ENCODE measurements at regions not wholly inside any gene's neighbourhood (a gene's known extent, or its start where the extent isn't known, plus 50 kb on each side); places are given as distances from the start of the nearest gene placed in this dataset.
A peak's percentile ranks its signal among the peaks of the same experiment; 100 is the strongest.

GRCh38 chr4:14650127-14650526 lies 352.2 kb upstream of the CPEB2 start:
- peaks cover 0 to 5% (median 0%) of the 10 kb centered on the region in 3 donors for H3K27me3 Mint-ChIP-seq
- no peak for ATAC-seq (ENCODE audit: low read depth in 2 of 2)

GRCh38 chr4:14652522-14652921 lies 349.8 kb upstream of the CPEB2 start:
- peaks cover 0 to 8% (median 0%) of the 10 kb centered on the region in 3 donors for H3K27me3 Mint-ChIP-seq
- H3K4me1 Mint-ChIP-seq: no peaks in the 10 kb centered on the region
- no peaks in the 10 kb centered on the region for H3K36me3 Mint-ChIP-seq
- H3K9me3 Mint-ChIP-seq: peaks cover 0 to 19% (median 10%) of the 10 kb centered on the region in 7 donors
- no peak overlapping the region for H3K27ac Mint-ChIP-seq
- no peak for DNase-seq
- ATAC-seq (ENCODE audit: low read depth in 2 of 2): no peak
- no peak overlapping the region for H3K4me3 Mint-ChIP-seq

More at GRCh38 chr4:14650127-14650526, 352.2 kb upstream of the CPEB2 start:
- Mint-ChIP-seq H3K9me3 (peaks cover 0 to 16% (median 6%) of the 10 kb centered on the region in 7 donors), H3K4me1 (no peaks in the 10 kb centered on the region), H3K36me3 (no peaks in the 10 kb centered on the region), H3K4me3 (no peak overlapping the region), H3K27ac (no peak overlapping the region)
- no peak for DNase-seq

DNA sequence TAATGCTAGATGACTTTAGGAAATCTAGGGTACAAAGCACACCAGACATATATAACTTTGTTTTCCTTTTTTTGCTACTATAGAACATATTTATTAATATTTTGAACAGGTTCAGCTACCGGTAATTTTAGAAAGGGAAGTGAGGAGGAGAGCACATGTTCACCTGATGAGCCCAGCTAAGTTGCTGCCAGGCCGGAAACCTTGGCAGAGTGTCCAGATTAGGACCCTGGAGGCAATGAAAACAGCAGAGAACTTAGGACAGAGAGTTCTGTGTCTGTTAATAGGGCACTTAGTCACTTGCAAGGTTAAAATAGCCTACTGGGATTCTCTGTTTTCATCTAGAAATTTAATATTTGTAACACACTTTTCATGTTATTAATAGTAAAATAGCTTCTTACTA lies 348.9 kb upstream of the CPEB2 start:
- Mint-ChIP-seq H3K36me3 (no peaks in the 10 kb centered on the region), H3K9me3 (peaks cover 0 to 18% (median 10%) of the 10 kb centered on the region in 7 donors), H3K4me1 (no peaks in the 10 kb centered on the region), H3K27ac (no peak overlapping the region), H3K27me3 (peaks cover 0 to 6% (median 0%) of the 10 kb centered on the region in 3 donors), H3K4me3 (no peak overlapping the region)
- DNase-seq (no peak), ATAC-seq (ENCODE audit: low read depth in 2 of 2) (no peak)

- Mint-ChIP-seq H3K27me3 (peaks cover 0 to 6% (median 0%) of the 10 kb centered on the region in 3 donors), H3K4me3 (no peak overlapping the region), H3K27ac (no peak overlapping the region), H3K4me1 (no peaks in the 10 kb centered on the region), H3K36me3 (no peaks in the 10 kb centered on the region), H3K9me3 (peaks cover 5 to 11% (median 7%) of the 10 kb centered on the region in 7 donors)
- DNase-seq (no peak), ATAC-seq (ENCODE audit: low read depth in 2 of 2) (no peak)
These were observed 343.0 kb upstream of the CPEB2 start for GRCh38 chr4:14659286-14659685.

GRCh38 chr4:14667624-14668151 lies 334.6 kb upstream of the CPEB2 start:
- Mint-ChIP-seq H3K36me3 (no peaks in the 10 kb centered on the region), H3K27ac (no peak overlapping the region), H3K9me3 (peaks cover 0 to 12% (median 8%) of the 10 kb centered on the region in 7 donors), H3K4me1 (no peaks in the 10 kb centered on the region), H3K27me3 (peaks cover 9 to 20% (median 12%) of the 10 kb centered on the region in 3 donors), H3K4me3 (no peak overlapping the region)
- ATAC-seq (ENCODE audit: low read depth in 2 of 2) (no peak), DNase-seq (no peak)

DNA sequence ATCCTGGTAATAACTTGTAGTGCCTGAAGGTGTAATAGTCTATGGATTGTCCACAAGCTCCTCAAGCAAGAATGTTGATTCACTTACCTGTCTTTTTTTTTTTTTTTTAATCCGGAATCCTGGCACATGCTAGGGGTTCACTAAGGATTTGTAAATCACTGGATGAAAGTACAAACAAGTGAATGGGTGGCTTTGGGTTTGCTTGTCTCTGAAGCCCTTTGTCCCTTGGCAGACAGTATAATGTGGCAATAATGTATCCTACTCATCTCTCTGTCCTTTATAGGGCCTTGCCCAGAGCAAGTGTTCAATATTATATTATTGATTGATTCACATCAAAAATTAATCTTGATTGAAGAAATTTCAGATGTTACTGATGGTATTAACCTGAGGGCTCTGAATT lies 334.0 kb upstream of the CPEB2 start:
- Mint-ChIP-seq H3K4me3 (no peak overlapping the region), H3K4me1 (no peaks in the 10 kb centered on the region), H3K27ac (no peak overlapping the region), H3K36me3 (no peaks in the 10 kb centered on the region), H3K9me3 (peaks cover 0 to 10% (median 8%) of the 10 kb centered on the region in 7 donors), H3K27me3 (peaks cover 9 to 20% (median 18%) of the 10 kb centered on the region in 3 donors)
- ATAC-seq (ENCODE audit: low read depth in 2 of 2) (no peak), DNase-seq (no peak)

DNA sequence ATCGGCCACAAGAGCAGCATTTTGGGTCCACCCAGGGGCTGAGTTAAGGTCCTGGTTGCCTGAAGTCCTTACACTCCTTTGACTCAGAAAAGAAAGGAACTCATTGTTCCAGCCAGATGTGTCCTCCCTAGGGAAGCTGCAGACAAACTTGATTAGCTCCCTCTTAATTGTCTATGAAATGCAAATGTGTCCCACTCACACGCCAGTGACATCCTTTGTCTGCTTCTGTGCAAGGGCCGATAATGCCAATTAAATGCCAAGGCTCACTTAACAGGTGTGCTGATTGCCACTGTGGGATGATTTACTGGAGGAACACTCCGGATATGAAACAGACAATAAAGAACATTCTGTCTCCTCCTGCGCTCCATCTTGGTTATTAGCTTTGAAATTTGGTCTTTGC lies 332.9 kb upstream of the CPEB2 start:
- peak overlapping the region in 1 of 6 donors; percentile 6 for H3K27ac Mint-ChIP-seq
- H3K9me3 Mint-ChIP-seq: peaks cover 0 to 10% (median 6%) of the 10 kb centered on the region in 7 donors
- no peak overlapping the region for H3K4me3 Mint-ChIP-seq
- H3K36me3 Mint-ChIP-seq: no peaks in the 10 kb centered on the region
- H3K27me3 Mint-ChIP-seq: peaks cover 9 to 20% (median 18%) of the 10 kb centered on the region in 3 donors
- H3K4me1 Mint-ChIP-seq: no peaks in the 10 kb centered on the region
- no peak for ATAC-seq (ENCODE audit: low read depth in 2 of 2)
- DNase-seq: no peak

GRCh38 chr4:14671146-14671545 lies 331.1 kb upstream of the CPEB2 start:
- DNase-seq (no peak), ATAC-seq (ENCODE audit: low read depth in 2 of 2) (no peak)
- no peak overlapping the region for H3K4me3 Mint-ChIP-seq
- no peaks in the 10 kb centered on the region for H3K36me3 Mint-ChIP-seq
- no peaks in the 10 kb centered on the region for H3K4me1 Mint-ChIP-seq
- H3K27ac Mint-ChIP-seq: no peak overlapping the region
- peaks cover 9 to 20% (median 18%) of the 10 kb centered on the region in 3 donors for H3K27me3 Mint-ChIP-seq
- peaks cover 0 to 13% (median 5%) of the 10 kb centered on the region in 7 donors for H3K9me3 Mint-ChIP-seq

DNA sequence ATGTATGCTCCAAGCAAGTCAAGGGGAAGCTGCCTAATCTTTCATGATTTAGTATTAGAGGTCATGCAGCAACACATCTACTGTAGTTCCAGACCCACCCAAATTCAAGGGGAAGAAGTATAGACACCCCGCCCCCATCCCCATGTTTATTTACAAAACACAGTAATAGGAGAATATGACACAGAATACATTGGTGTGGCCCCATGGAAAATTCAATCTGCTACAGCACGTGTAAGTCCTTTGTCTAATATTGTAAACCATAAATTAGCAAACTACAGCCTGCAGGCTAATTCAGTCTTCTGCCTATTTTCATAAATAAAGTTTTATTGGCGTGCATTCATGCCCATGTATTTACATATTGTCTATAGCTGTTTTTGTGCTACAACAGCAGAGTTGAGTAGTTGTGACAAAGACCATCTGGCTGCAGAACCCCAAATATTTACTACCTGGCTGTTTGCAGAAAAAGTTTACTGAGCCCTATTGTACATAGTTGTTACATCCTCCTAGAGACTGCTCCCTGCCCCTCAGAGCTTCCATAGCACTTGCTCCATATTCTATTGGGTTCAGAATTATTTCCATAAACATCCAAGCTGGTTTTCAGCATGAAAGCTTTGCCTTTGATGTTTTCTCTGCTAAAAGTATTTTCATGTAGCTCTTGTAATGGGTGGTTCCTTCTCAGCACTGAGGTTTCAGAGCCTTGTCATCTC lies 326.8 kb upstream of the CPEB2 start:
- no peak overlapping the region for H3K4me3 Mint-ChIP-seq
- H3K9me3 Mint-ChIP-seq: peaks cover 0 to 9% (median 0%) of the 10 kb centered on the region in 7 donors
- H3K27me3 Mint-ChIP-seq: peaks cover 0 to 11% (median 8%) of the 10 kb centered on the region in 3 donors
- DNase-seq (no peak), ATAC-seq (ENCODE audit: low read depth in 2 of 2) (no peak)
- H3K27ac Mint-ChIP-seq: no peak overlapping the region
- H3K4me1 Mint-ChIP-seq: no peaks in the 10 kb centered on the region
- H3K36me3 Mint-ChIP-seq: no peaks in the 10 kb centered on the region

- no peak overlapping the region for H3K27ac Mint-ChIP-seq
- peaks cover 0 to 5% (median 0%) of the 10 kb centered on the region in 3 donors for H3K27me3 Mint-ChIP-seq
- H3K4me3 Mint-ChIP-seq: no peak overlapping the region
- H3K9me3 Mint-ChIP-seq: peaks cover 0 to 27% (median 8%) of the 10 kb centered on the region in 7 donors
- H3K4me1 Mint-ChIP-seq: no peaks in the 10 kb centered on the region
- DNase-seq (no peak), ATAC-seq (ENCODE audit: low read depth in 2 of 2) (no peak)
- H3K36me3 Mint-ChIP-seq: no peaks in the 10 kb centered on the region
These were observed 322.4 kb upstream of the CPEB2 start for GRCh38 chr4:14679906-14680305.

- ATAC-seq (ENCODE audit: low read depth in 2 of 2) (no peak), DNase-seq (no peak)
- peaks cover 0 to 37% (median 9%) of the 10 kb centered on the region in 7 donors for H3K9me3 Mint-ChIP-seq
- no peaks in the 10 kb centered on the region for H3K4me1 Mint-ChIP-seq
- no peak overlapping the region for H3K27ac Mint-ChIP-seq
- no peaks in the 10 kb centered on the region for H3K36me3 Mint-ChIP-seq
- H3K27me3 Mint-ChIP-seq: peaks cover 0 to 5% (median 0%) of the 10 kb centered on the region in 3 donors
- no peak overlapping the region for H3K4me3 Mint-ChIP-seq
These were observed 321.0 kb upstream of the CPEB2 start for GRCh38 chr4:14681330-14681729.

- Mint-ChIP-seq H3K27me3 (peaks cover 0 to 5% (median 0%) of the 10 kb centered on the region in 3 donors), H3K9me3 (peaks cover 0 to 17% (median 10%) of the 10 kb centered on the region in 7 donors), H3K4me1 (no peaks in the 10 kb centered on the region), H3K36me3 (no peaks in the 10 kb centered on the region), H3K27ac (no peak overlapping the region), H3K4me3 (no peak overlapping the region)
- DNase-seq (no peak), ATAC-seq (ENCODE audit: low read depth in 2 of 2) (no peak)
These were observed 308.6 kb upstream of the CPEB2 start for GRCh38 chr4:14693728-14694127.

GRCh38 chr4:14695095-14695845 lies 307.0 kb upstream of the CPEB2 start:
- no peak for DNase-seq
- no peak overlapping the region for H3K27ac Mint-ChIP-seq
- no peaks in the 10 kb centered on the region for H3K36me3 Mint-ChIP-seq
- no peak for ATAC-seq (ENCODE audit: low read depth in 2 of 2)
- peaks cover 0 to 5% (median 0%) of the 10 kb centered on the region in 3 donors for H3K27me3 Mint-ChIP-seq
- peaks cover 0 to 17% (median 10%) of the 10 kb centered on the region in 7 donors for H3K9me3 Mint-ChIP-seq
- no peaks in the 10 kb centered on the region for H3K4me1 Mint-ChIP-seq
- no peak overlapping the region for H3K4me3 Mint-ChIP-seq

All from naive B cell (primary cell).